GM21576 (cell line): ENCODE measurements at regions not wholly inside any gene's neighbourhood (a gene's known extent, or its start where the extent isn't known, plus 50 kb on each side); places are given as distances from the start of the nearest gene placed in this dataset.

Experiments used
- ATAC-seq: cut with Tn5 transposase; IDR thresholded peaks from one replicate; pipeline ENCODE4 v1.9.1; 2021; ENCODE audit warnings: mild to moderate bottlenecking, moderate library complexity; ENCODE audit not compliant: unreplicated experiment

- ATAC-seq: no peak
Observed at GRCh38 chr18:64663086-64663485, 514.2 kb upstream of the LINC00305 start.

- no peak for ATAC-seq
Observed at GRCh38 chr18:64659196-64659595, 510.3 kb upstream of the LINC00305 start.

- ATAC-seq: no peak
Observed at GRCh38 chr18:64653068-64653467, 504.2 kb upstream of the LINC00305 start.

- no peak for ATAC-seq
Observed at GRCh38 chr18:64650068-64650467, 501.2 kb upstream of the LINC00305 start.

- no peak for ATAC-seq
Observed at GRCh38 chr18:64645753-64646152, 496.9 kb upstream of the LINC00305 start.

- ATAC-seq: no peak
Observed at GRCh38 chr18:64639536-64639935, 490.6 kb upstream of the LINC00305 start.

GRCh38 chr18:64620971-64621560 lies 472.2 kb upstream of the LINC00305 start:
- ATAC-seq: no peak

- no peak for ATAC-seq
Observed at GRCh38 chr18:64618390-64618789, 469.5 kb upstream of the LINC00305 start.

- no peak for ATAC-seq
Observed at GRCh38 chr18:64615021-64615420, 466.1 kb upstream of the LINC00305 start.

GRCh38 chr18:64614446-64614845 lies 465.6 kb upstream of the LINC00305 start:
- ATAC-seq: no peak

- ATAC-seq: no peak
Observed at GRCh38 chr18:64592246-64592645, 443.4 kb upstream of the LINC00305 start.

GRCh38 chr18:64589000-64589399 lies 440.1 kb upstream of the LINC00305 start:
- no peak for ATAC-seq

- no peak for ATAC-seq
Observed at GRCh38 chr18:64566456-64566855, 417.6 kb upstream of the LINC00305 start.

- ATAC-seq: no peak
Observed at GRCh38 chr18:64562651-64563050, 413.8 kb upstream of the LINC00305 start.

GRCh38 chr18:64546451-64546850 lies 397.6 kb upstream of the LINC00305 start:
- ATAC-seq: no peak

GRCh38 chr18:64539847-64540246 lies 391.0 kb upstream of the LINC00305 start:
- no peak for ATAC-seq

- ATAC-seq: no peak
Observed at GRCh38 chr18:64528646-64529045, 379.8 kb upstream of the LINC00305 start.

GRCh38 chr18:64519201-64519600 lies 370.3 kb upstream of the LINC00305 start:
- no peak for ATAC-seq

GRCh38 chr18:64518191-64518590 lies 369.3 kb upstream of the LINC00305 start:
- no peak for ATAC-seq

GRCh38 chr18:64513401-64513800 lies 364.5 kb upstream of the LINC00305 start:
- no peak for ATAC-seq

- no peak for ATAC-seq
Observed at GRCh38 chr18:64490207-64490606, 341.3 kb upstream of the LINC00305 start.

- ATAC-seq: no peak
Observed at GRCh38 chr18:64488698-64489097, 339.8 kb upstream of the LINC00305 start.

GRCh38 chr18:64474773-64475172 lies 325.9 kb upstream of the LINC00305 start:
- ATAC-seq: no peak
